ENCODE measurements at regions not wholly inside any gene's neighbourhood (a gene's known extent, or its start where the extent isn't known, plus 50 kb on each side); places are given as distances from the start of the nearest gene placed in this dataset.

GRCh38 chr13:22665506-22665905 is 515.3 kb upstream of the SGCG start:
- no peak for TF ChIP-seq CTCF (conservative IDR thresholded peaks at IDR 0.05)
- TF ChIP-seq EZH2 (IDR thresholded peaks at IDR 0.05; ENCODE audit: low read depth), result no peak
